ENCODE measurements at regions not wholly inside any gene's neighbourhood (a gene's known extent, or its start where the extent isn't known, plus 50 kb on each side); places are given as distances from the start of the nearest gene placed in this dataset.

DNA sequence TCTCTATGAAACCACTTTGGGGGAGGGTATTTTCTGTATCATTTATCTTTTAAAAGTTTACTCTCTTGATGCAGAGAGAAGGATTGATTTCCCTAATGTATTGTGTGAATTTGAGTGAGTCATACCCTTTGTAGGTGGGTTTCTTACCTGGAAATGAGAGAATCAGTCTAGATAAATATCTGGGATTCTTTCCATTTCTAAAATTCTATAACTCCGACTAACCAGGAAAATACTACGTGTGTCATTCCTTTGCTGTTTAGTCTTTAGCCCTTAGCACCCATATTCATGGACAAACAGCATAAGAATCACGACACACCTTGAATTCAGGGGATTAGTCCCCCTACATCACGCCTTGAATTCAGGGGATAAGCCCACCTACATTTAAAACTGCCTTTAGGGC lies 139.1 kb downstream of the GATA3 start:
- TF ChIP-seq CTCF (IDR thresholded peaks at IDR 0.05; ENCODE audit: insufficient read depth, low read length, poor library complexity, severe bottlenecking) (no peak), EZH2phosphoT487 (conservative IDR thresholded peaks at IDR 0.05; ENCODE audit: low read length) (no peak)
